GM18498 (cell line): ENCODE measurements at regions not wholly inside any gene's neighbourhood (a gene's known extent, or its start where the extent isn't known, plus 50 kb on each side); places are given as distances from the start of the nearest gene placed in this dataset.

Experiments used
- ATAC-seq: cut with Tn5 transposase; IDR thresholded peaks from one replicate; pipeline ENCODE4 v1.9.1; 2021; ENCODE audit warnings: mild to moderate bottlenecking, moderate library complexity; ENCODE audit not compliant: unreplicated experiment

- ATAC-seq = no peak
Measured at GRCh38 chr17:77001487-77001886, 133.3 kb downstream of the MGAT5B start.

- no peak for ATAC-seq
Measured at GRCh38 chr17:77002103-77003045, 134.2 kb downstream of the MGAT5B start.

- ATAC-seq = no peak
Measured at GRCh38 chr17:77003699-77004098, 135.5 kb downstream of the MGAT5B start.

GRCh38 chr17:77006971-77007649 is 133.7 kb upstream of the SEC14L1 start:
- ATAC-seq = no peak

GRCh38 chr17:77009877-77010276 is 130.9 kb upstream of the SEC14L1 start:
- no peak for ATAC-seq

- ATAC-seq = no peak
Measured at GRCh38 chr17:77010667-77011066, 130.1 kb upstream of the SEC14L1 start.

GRCh38 chr17:77011173-77012011 is 129.4 kb upstream of the SEC14L1 start:
- no peak for ATAC-seq

GRCh38 chr17:77018504-77018903 is 122.3 kb upstream of the SEC14L1 start:
- no peak for ATAC-seq

- no peak for ATAC-seq
Measured at GRCh38 chr17:77019893-77020379, 120.8 kb upstream of the SEC14L1 start.

GRCh38 chr17:77020973-77021372 is 119.8 kb upstream of the SEC14L1 start:
- no peak for ATAC-seq

GRCh38 chr17:77022766-77023165 is 118.0 kb upstream of the SEC14L1 start:
- ATAC-seq = no peak

- no peak for ATAC-seq
Measured at GRCh38 chr17:77025781-77026180, 115.0 kb upstream of the SEC14L1 start.

- no peak for ATAC-seq
Measured at GRCh38 chr17:77027271-77027889, 113.4 kb upstream of the SEC14L1 start.

- no peak for ATAC-seq
Measured at GRCh38 chr17:77028900-77029299, 111.9 kb upstream of the SEC14L1 start.

GRCh38 chr17:77032929-77033328 is 107.8 kb upstream of the SEC14L1 start:
- ATAC-seq = no peak

- ATAC-seq = no peak
Measured at GRCh38 chr17:77033892-77034404, 106.8 kb upstream of the SEC14L1 start.

- ATAC-seq = no peak
Measured at GRCh38 chr17:77034677-77035424, 105.9 kb upstream of the SEC14L1 start.

- no peak for ATAC-seq
Measured at GRCh38 chr17:77035526-77035925, 105.2 kb upstream of the SEC14L1 start.

- no peak for ATAC-seq
Measured at GRCh38 chr17:77036136-77036840, 104.5 kb upstream of the SEC14L1 start.
